GM10266 (cell line): ENCODE measurements at regions not wholly inside any gene's neighbourhood (a gene's known extent, or its start where the extent isn't known, plus 50 kb on each side); places are given as distances from the start of the nearest gene placed in this dataset.
A peak's percentile ranks its signal among the peaks of the same experiment; 100 is the strongest.

Source experiments
- DNase-seq: peaks from one replicate; pipeline ENCODE4 v3.0.0; 2012; ENCODE audit errors: extremely low spot score
- CTCF ChIP-seq: IDR thresholded peaks from 2 replicates; pipeline ENCODE4 v1.5.1; 2012; ENCODE audit warnings: mild to moderate bottlenecking, low read depth; ENCODE audit not compliant: control insufficient read depth, insufficient read depth; ENCODE audit errors: missing control alignments

GRCh38 chr21:43277481-43278351 is 108.9 kb downstream of the CRYAA start:
- DNase-seq: no peak

GRCh38 chr21:43276811-43277210 is 108.0 kb downstream of the CRYAA start:
- no peak for DNase-seq
- no peak for TF ChIP-seq CTCF

More at GRCh38 chr21:43277481-43278351, 108.9 kb downstream of the CRYAA start:
- TF ChIP-seq CTCF: no peak

GRCh38 chr21:43275421-43276211 is 106.8 kb downstream of the CRYAA start:
- no peak for DNase-seq
- TF ChIP-seq CTCF: no peak

DNA sequence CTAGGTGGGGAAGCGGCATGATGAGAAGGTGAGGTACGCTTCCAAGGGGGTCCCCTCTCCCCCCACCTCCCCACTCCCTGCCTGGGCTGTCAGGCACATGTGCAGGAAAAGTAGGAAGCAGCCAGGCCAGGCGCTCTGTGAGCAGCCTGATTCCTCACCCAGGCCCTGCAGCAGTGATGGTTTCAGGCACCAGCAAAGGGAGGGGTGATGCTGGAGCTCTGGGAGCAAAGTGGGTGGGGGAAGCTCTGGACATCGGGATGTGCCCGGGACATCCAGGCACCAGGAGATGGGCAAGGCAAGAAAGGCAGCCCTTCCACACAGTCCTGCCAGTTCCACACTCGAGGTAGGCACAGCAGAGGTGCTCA is 106.1 kb downstream of the CRYAA start:
- TF ChIP-seq CTCF: no peak
- DNase-seq: no peak

- TF ChIP-seq CTCF: no peak
- DNase-seq: no peak
Observed at GRCh38 chr21:43274022-43274945, 105.5 kb downstream of the CRYAA start.

- no peak for TF ChIP-seq CTCF
- DNase-seq: peak; percentile 54
Observed at GRCh38 chr21:43273708-43274021, 104.9 kb downstream of the CRYAA start.
